A673 (cell line): ENCODE measurements at regions not wholly inside any gene's neighbourhood (a gene's known extent, or its start where the extent isn't known, plus 50 kb on each side); places are given as distances from the start of the nearest gene placed in this dataset.

Experiments
- BruUV-seq: library from RNA; stranded (reverse); fragments of 400-500 nt; replicated peaks from 2 replicates; lab custom pipeline; 2021; lab: Mats Ljungman, UMichigan
- CTCF ChIA-PET: fragments of 300-600 bp; sonication (Branson Sonifier 250); formaldehyde crosslinking; loops from one replicate; lab custom pipeline; 2022; ENCODE audit warnings: antibody characterized with exemption; lab: Charles Lee
- POLR2A ChIA-PET: fragments of 300-600 bp; sonication (Branson Sonifier 250); formaldehyde crosslinking; loops from one replicate; lab custom pipeline; 2022; ENCODE audit warnings: antibody characterized with exemption; ENCODE audit not compliant: low non-redundant PET; lab: Charles Lee
- DNase-seq: peaks from one replicate; pipeline ENCODE4 v3.0.0-alpha.2; 2015; ENCODE audit warnings: low spot score
- H3K27ac ChIP-seq: fragments of 200-600 bp; sonication (generic); 2 replicates; pipeline ENCODE4 v1.5.1; 2016; ENCODE audit warnings: mixed run types, low read depth, mild to moderate bottlenecking, mixed read lengths, antibody characterized with exemption, low read length; ENCODE audit not compliant: poor library complexity, severe bottlenecking
- H3K27me3 ChIP-seq: fragments of 200-600 bp; sonication (generic); replicated peaks from 2 replicates; pipeline ENCODE4 v1.6.1; 2017; ENCODE audit warnings: mixed run types, low read depth, mild to moderate bottlenecking, mixed read lengths, antibody characterized with exemption, low read length; ENCODE audit not compliant: insufficient read depth, poor library complexity
- H3K36me3 ChIP-seq: fragments of 200-600 bp; sonication (generic); 2 replicates; pipeline ENCODE4 v1.6.1; 2016; ENCODE audit warnings: mixed run types, mild to moderate bottlenecking, mixed read lengths, antibody characterized with exemption, low read length; ENCODE audit not compliant: insufficient read depth, poor library complexity, severe bottlenecking
- H3K4me1 ChIP-seq: fragments of 200-600 bp; sonication (generic); 2 replicates; pipeline ENCODE4 v1.6.1; 2017; ENCODE audit warnings: mixed run types, mild to moderate bottlenecking, mixed read lengths, antibody characterized with exemption, low read length; ENCODE audit not compliant: insufficient read depth, poor library complexity, severe bottlenecking
- H3K4me3 ChIP-seq: fragments of 200-600 bp; sonication (generic); 2 replicates; pipeline ENCODE4 v1.5.1; 2016; ENCODE audit warnings: low read depth, mixed run types, mild to moderate bottlenecking, mixed read lengths, low read length; ENCODE audit not compliant: poor library complexity, severe bottlenecking
- H3K9me3 ChIP-seq: fragments of 200-600 bp; sonication (generic); 2 replicates; pipeline ENCODE4 v1.6.1; 2016; ENCODE audit warnings: mixed run types, low read depth, mild to moderate bottlenecking, mixed read lengths, antibody characterized with exemption, low read length; ENCODE audit not compliant: poor library complexity, severe bottlenecking
- CTCF ChIP-seq: fragments of 300-800, 200-600 bp; sonication (generic); conservative IDR thresholded peaks from 2 replicates; pipeline ENCODE4 v1.5.1; 2017; ENCODE audit warnings: low read depth, mild to moderate bottlenecking, antibody characterized with exemption, low read length, moderate library complexity, mixed read lengths
- EZH2 ChIP-seq: fragments of 200-600 bp; sonication (generic); IDR thresholded peaks from 2 replicates; pipeline ENCODE4 v1.6.1; 2017; ENCODE audit warnings: borderline replicate concordance, low read depth, mild to moderate bottlenecking, mixed read lengths, antibody characterized with exemption, low read length; ENCODE audit not compliant: poor library complexity, severe bottlenecking
- intact Hi-C: fragments of 100-400 bp; cut with micrococcal nuclease; formaldehyde crosslinking; loops from one replicate; pipeline ENCODE4 v1.10.0; 2022; ENCODE audit not compliant: unreplicated experiment

GRCh38 chr13:47232516-47232915 lies 335.7 kb upstream of the HTR2A start:
- BruUV-seq, result no TSS peak
- intact Hi-C loops, result no loop called here
- H3K9me3 ChIP-seq, result peaks cover 6% of the 10 kb centered on the region
- no peak overlapping the region for H3K27ac ChIP-seq
- CTCF ChIA-PET, result no interaction called here
- no peaks in the 10 kb centered on the region for H3K27me3 ChIP-seq
- no peaks in the 10 kb centered on the region for H3K36me3 ChIP-seq
- POLR2A ChIA-PET, result no interaction called here
- H3K4me1 ChIP-seq, result no peaks in the 10 kb centered on the region
- no peak for TF ChIP-seq CTCF
- TF ChIP-seq EZH2, result no peak
- H3K4me3 ChIP-seq, result no peak overlapping the region
- no peak for DNase-seq

GRCh38 chr13:47230155-47230554 lies 333.3 kb upstream of the HTR2A start:
- H3K27ac ChIP-seq, result no peak overlapping the region
- TF ChIP-seq EZH2, result no peak
- TF ChIP-seq CTCF, result no peak
- no peak for DNase-seq
- H3K9me3 ChIP-seq, result peaks cover 6% of the 10 kb centered on the region
- ChIA-PET CTCF (no interaction called here), POLR2A (no interaction called here)
- BruUV-seq, result no TSS peak
- H3K27me3 ChIP-seq, result no peaks in the 10 kb centered on the region
- no peak overlapping the region for H3K4me3 ChIP-seq
- H3K36me3 ChIP-seq, result no peaks in the 10 kb centered on the region
- intact Hi-C loops, result no loop called here
- H3K4me1 ChIP-seq, result no peaks in the 10 kb centered on the region

GRCh38 chr13:47226516-47226915 lies 329.7 kb upstream of the HTR2A start:
- no TSS peak for BruUV-seq
- intact Hi-C loops, result no loop called here
- DNase-seq, result no peak
- ChIA-PET CTCF (no interaction called here), POLR2A (no interaction called here)
- H3K4me1 ChIP-seq, result no peaks in the 10 kb centered on the region
- peaks cover 6% of the 10 kb centered on the region for H3K9me3 ChIP-seq
- TF ChIP-seq EZH2, result no peak
- no peak for TF ChIP-seq CTCF
- H3K4me3 ChIP-seq, result no peak overlapping the region
- H3K36me3 ChIP-seq, result no peaks in the 10 kb centered on the region
- H3K27me3 ChIP-seq, result no peaks in the 10 kb centered on the region
- no peak overlapping the region for H3K27ac ChIP-seq
